ENCODE measurements at regions not wholly inside any gene's neighbourhood (a gene's known extent, or its start where the extent isn't known, plus 50 kb on each side); places are given as distances from the start of the nearest gene placed in this dataset.
"Not testable (repeated sequence)": the region's sequence is repeated elsewhere in the genome, so short reads cannot be mapped to it uniquely, and the experiment has no call there.

DNA sequence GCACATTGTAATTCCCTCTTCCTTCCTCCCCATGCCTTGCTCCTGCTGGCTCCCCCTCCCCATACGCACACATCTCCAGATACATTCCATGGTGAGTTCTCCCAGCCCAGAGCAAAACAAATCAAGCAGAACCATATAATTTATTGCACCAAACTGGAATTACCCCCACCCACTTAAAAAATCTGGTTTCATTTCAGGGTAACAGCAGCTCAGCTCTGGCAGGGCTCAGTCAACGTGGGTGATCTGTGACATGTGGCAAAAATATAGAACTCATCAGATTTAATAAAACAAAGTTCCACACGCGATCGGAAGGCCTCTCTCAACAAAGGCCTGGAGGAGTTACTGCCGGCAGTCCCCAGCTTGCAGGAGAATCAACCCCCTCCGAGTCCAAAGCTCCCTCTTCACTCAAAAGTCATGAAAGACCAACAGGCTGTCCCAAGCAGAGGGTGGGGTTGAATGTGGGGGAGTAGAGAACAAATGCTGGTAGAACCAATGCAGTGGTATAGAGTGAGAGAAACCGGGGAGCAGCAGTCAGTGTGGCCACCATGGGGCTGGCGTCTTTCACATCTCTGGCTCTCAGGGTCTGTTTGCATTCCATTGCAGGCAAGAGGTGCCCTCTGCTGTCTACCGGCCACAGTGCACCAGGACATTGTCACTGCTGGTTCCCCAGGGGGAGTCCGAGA, 323.3 kb upstream of the NT5E start:
- no peak for DNase-seq

DNA sequence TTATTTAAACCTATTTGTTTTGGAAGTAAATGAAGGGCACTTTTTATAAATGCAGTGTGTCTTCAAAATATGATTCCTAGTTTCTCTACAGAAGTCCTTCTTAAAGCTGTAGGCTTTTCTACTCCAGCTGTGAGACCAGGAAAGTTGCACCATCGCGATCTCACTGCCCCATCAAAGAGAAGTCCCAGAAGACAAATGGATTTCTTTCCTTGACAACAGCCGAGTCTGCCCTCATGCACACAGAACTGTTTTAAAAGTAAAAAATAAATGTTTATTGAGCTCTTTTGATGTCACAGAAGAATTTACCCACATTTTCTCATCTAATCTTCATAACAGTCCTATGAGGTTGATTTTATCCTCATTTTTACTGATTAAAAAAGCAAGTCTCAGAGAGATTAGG, 324.4 kb upstream of the NT5E start:
- no peak for DNase-seq

DNA sequence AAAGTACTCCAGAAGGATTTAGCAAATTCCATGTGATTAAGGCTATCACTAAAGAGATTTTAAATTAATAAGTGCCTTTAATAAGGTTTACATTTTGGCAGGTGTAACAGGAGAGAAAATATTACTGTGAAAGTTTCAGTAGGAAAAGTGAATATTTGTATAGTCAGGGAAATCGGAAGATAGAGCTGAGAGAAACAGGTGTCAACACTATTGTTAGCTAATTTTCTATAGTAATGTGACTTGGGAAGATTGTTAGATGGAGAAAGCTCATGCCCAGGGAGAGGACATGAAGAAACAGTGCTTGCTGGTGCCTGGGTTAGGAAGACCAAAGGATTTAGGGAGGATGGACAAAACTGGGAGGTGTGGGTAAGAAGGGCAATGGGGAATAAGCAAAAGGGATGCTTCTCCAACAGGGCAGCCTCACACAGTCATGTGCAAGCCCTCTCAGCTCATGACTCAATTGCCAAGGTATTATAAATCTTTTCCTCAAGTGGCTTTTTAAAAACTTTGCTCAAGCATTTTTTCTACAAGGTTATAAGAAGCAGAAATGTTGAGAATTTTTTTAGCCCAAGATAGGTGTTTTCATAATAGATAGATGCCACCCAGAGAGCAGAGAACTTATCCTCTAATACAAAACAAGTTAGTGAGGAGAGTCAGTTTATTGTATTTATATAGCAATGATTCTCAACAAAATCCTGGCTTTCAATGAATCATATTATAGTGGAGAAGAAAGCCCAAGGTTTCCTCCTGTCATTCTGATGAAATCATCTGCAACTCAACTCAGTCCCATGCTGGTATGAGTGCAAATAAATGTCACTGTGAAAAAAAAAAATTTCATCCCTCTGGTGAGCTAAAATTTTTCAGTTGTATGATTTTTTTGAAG, 325.2 kb upstream of the NT5E start:
- no peak for DNase-seq

DNA sequence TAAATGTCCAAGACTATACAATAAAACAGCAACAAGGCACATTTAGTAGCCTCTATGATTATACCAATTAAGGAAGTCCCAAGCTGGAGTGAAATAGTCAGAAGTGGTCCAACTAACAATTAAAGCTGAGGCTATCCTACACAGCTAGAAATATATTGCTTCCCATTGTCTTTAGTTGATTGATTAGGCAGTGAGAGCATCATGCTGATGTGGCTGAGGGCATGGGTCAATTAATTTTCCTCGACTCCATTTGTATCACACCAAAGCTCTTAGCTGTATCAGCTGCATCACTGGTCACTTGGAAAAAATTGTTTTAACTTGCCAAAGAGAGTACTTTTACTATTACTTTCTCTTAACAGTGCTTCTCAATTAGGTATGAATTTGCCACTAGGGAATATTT, 328.7 kb upstream of the NT5E start:
- DNase-seq, result no peak

DNA sequence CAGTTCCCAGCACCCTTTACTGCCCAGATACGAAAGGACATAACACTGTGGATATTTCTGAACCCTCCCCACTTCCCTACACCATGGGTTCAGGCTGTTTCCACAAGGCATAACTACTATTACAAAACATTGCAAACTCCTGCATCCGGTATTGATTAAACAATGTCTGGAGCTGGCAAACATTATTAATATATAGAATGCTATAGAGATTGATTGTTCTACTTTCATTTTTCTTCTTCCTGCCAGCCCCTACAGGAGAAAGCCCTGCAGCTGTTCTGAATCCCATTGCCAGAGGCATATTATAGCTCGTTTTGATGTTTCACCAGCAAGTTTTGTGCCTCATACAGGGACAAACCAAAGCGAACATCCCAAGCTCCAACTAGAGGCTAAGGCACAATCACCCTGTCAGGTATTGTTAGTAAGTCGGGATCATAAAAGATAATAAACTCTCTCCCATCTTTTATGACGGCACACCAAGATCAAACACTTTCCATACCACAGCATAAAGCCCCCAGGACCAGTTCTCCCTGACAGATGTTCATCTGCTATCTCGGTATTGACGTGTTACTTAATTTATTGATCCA, 331.1 kb upstream of the NT5E start:
- no peak for DNase-seq

DNA sequence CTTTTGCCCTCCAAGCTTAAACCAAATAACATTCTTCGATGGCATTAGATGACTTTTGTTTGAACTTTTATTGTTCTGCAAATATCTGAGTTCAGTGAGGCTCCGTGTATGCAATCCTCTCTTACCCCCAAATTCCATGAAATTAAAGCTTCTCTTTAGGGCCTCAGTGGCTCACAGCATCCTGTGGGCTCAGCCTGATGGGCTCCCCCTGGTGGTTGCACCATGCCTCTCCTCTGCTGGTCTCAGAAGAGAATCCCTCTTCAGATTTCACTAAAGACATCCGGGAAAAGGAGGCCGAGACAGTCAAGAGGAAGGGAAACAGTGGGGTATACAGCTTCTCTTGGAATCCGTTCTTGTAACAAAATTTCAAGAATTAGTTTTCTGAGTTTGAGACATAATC, 331.6 kb upstream of the NT5E start:
- DNase-seq, result no peak

DNA sequence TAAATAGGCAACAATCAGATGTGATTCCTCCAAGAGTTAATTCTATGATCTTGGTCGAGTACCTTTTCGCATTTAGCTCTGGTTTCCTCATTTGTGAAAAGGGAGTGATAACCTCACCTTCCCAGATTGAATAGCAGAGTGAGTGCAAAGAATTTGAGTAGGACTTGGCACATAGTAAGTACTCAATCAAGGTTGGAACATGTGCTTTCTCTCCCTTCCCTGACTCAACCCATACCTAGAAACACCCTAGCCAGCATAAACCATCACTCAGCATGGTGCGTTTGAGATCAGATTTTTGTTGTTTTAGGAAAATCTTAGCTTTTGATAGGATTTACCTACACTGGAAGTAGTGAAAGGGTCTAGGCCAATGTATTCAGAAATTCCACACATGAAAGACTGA, 333.4 kb upstream of the NT5E start:
- DNase-seq, result no peak

DNA sequence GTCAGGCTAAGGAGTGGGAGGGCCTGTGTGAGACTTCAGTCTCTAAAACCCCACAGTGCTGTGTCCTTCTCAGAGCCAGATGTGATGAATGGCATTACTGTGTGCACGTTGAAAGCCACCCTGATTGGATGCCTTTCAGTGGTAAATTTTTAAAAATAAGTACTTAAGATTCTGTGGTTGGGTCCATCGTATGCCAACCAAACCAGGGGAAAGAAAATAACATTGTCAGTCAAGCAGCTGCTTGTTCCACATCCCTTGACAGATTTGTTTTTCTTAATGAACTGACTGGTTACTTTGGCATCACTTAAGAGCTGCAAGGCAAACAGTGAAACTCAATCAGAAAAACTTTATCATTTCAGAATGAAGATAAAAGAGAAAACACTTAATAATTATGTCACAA, 334.0 kb upstream of the NT5E start:
- no peak for DNase-seq

DNA sequence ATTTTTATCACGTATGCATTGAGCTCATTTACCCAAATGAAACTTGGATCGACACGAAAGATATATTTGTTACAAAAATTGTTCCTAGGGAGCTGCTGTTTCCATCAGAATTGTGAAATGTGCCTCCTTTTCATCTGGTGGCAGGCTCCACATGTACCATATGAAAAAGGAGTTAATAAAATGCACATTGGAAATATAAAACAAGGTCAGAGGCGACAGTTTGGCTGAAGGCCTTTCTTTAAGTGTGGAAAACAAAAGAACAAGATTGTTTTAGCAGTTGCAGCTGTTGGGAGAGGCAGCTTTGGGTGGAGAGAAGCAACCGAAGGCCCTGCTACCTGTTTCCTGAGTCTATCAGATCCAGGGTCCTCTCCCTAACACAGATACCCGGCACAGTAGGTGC, 334.5 kb upstream of the NT5E start:
- no peak for DNase-seq

DNA sequence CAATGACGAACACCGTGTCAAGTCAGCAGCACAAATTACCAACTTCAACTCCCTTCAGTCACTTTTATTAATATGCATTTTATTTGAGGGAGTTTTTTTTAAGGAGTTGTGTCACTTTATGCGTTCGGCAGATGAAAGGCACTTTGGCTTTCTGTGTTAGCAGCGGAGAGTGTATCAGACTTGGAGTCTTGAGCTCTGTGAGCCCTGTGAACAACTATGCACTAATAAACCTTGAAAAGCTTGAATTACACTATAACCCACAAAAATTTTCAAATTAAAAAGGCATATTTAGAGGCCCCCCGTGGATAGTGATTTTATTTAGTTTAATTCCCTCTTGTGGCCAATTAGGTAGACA, 335.3 kb upstream of the NT5E start:
- DNase-seq, result no peak

DNA sequence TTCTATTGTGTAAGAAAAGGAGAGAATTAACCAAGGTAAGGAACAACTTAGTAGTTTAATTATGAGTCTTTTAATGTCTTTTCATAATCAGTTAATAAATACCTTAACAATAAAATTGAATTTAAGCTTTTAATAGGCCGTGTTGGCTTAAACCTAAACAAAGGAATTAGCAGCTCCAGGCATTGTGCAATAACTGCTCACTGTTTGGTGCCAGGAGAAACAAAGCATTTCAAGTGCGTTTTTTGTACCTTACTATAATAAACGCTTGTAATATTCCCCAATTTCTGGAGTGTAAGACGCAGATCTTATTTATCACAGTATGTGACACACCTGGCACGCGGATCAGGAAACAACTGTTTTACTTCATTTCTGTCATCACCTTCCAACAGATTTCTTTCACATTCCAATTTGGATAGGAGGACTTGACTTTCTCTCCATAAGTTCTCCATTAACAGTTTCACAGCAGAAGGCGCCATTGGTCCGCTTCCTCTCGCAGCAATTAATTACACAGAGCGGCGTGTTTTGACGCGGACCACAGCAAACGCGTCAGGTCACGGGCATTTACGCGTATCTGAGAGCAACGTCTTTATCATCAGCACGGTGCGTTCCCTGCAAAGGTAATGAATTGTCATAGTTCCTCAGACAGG, 335.8 kb upstream of the NT5E start:
- DNase-seq, result no peak

DNA sequence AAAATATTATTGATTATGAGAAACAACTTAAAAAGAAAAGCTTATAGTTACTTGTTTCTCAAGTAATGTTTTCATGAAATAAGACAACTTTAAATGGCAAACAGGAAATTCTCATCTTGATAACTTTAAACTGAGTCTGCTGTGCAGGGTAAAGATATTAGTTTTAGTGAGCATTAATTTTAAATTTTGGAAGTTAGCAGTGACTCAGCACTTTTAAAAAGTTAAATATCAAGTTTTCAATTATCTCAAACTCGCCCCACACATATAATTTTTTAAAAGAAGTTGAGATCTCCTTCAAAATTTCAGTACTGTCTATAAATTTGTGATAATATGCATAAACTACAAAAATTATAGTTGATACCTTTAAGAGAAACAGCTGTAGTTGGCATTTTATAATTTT, 337.3 kb upstream of the NT5E start:
- no peak for DNase-seq

DNA sequence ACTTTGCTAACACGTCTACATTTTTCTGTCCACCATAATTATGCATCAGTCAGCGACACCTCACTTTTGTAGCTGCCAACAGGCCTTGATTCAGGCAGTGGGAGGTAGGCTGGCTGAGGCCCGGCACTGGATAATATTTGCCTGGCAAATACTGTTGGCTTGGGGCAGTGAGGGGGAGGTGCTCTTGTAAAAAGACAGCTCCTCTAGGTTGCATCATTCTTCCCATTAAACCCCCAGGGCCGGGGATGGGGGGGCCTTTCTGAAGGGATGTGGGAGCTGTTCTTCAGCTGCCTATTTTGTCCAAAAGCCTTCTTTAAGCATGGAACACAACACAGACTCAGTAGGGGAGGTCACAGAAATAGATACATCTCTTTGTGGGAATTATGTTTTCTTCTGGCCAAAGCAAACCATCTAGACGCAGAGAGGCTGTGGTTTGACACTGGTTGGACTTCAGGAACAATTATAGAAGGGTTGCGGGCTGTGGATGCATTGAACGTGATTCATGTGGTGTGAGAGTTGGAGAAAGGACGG, 338.3 kb upstream of the NT5E start:
- no peak for DNase-seq

DNA sequence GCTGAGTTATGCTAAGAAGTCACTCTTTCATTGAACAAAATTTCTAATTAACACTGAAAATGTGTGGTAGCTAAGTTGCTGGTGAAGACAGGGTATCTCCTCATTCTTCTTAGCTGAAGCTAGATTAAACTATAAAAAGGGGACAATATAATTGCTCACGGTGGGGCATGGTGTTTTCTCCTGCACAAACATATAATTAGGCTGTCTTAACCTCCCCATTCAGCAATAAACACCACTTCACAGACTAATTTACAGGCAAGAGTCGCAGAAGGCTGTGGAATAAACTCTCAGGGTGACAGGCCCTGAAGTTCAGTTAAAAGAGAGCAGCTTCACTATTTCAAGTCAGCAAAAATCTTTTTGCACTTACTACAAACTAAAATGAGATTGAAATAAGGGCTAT, 338.9 kb upstream of the NT5E start:
- DNase-seq, result no peak

DNA sequence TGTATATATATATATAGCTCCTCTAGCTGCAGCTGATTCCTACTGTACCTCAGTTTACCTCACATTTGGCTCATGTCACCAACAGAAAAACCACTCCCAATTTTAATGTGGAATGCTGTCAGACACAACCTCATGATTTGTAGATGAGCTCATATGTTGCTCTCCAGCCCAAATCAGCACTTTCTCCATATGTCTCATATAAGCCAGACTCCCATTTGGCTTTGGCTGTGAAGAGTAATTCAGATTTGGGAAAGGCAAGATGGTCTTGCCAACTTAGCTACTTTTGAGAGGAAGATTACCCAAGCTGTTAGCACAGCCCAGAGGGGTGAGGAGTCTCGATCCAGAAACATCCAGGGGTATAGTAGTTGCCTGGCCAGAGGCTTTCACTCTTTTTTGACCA, 342.2 kb upstream of the NT5E start:
- DNase-seq, result no peak

DNA sequence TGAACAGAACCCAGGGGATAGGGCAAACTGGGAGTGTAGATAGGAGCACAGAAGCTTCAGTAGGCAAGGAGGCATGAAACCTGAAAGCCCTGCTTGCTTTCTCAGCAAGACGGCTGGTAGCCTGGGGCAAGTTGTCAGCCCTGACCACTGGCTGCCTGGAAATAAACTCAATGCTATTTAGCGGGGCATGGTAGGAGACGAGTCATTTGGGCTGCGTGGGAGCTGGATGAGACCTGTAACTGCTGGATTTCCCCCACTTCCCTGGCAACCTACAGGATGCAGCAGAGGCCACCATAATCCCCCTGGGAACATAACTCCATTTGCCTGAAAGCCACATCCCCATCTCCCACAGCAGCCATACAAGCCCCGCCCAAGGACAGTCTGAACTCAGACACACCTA, 332.6 kb upstream of the TBX18 start:
- no peak for DNase-seq

DNA sequence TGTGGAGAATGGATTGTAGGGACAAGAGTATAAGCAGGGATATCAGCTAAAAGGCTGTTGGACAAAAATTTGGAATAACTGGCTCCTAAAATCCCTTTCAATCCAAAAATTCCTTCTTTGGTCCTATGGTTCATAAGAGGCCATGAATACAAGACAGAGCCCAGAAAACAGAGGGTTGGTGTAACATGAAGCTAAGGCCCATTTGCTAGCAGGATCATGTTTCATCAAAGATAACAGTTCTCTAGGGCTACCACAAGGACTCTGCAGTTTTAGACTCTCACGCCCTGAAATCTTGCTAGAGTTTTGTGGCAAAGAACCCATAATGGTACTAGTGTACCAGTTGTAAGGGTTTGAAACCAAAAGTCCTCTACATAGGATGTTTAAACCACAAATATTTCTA, 327.8 kb upstream of the TBX18 start:
- DNase-seq, result no peak

DNA sequence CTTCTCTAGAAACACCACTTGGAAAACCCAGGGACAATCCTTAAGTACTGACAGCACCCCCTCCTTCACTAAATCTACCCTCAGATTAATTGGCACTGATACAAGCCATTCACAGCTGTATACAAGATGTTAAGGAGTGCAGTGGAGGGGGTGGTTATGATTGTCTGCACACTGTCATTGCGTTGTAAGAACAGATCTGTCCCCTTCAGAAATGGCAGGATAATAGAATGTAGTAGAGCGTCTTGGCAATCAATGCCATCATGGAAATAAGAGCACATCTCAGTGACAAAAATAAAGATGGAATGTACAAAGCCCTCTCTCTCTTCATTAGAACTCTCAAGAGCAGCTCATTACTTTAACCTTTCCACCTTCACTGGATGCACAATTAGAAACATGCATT, 324.9 kb upstream of the TBX18 start:
- no peak for DNase-seq

DNA sequence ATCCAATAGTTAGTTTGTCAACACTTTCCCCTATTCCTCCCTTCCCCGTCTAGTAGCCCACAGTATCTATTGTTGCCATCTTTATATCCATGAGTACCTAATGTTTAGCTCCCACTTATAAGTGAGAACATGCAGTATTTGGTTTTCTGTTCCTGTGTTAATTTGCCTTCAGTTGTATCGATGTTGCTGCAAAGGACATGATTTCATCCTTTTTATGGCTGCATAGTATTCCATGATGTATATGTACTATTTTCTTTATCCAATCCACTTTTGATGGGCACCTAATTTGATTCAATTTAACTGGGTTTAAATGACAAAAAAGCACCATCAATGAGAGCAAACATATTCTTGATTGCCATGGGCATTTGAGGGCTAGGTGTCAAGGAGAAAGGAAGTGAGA, 321.5 kb upstream of the TBX18 start:
- DNase-seq, result no peak

DNA sequence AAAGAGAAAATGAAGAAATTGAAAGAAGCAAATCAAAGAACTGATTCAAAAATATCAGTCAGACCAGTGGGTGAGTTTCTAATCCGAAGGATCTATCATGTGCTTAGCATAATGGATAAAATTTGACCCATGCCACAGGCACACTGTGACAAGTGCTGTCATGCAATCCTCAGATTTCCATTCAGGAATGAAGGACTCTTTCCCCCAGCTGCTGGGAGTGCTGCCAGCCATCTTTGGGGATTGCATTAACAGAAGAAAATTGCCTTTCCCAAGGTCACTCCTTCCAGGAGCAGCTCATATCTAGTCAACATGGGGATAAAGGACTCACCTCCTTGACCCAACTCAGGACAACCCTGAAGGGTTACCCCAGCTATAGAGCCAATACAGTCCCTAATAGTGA, 316.7 kb upstream of the TBX18 start:
- no peak for DNase-seq

DNA sequence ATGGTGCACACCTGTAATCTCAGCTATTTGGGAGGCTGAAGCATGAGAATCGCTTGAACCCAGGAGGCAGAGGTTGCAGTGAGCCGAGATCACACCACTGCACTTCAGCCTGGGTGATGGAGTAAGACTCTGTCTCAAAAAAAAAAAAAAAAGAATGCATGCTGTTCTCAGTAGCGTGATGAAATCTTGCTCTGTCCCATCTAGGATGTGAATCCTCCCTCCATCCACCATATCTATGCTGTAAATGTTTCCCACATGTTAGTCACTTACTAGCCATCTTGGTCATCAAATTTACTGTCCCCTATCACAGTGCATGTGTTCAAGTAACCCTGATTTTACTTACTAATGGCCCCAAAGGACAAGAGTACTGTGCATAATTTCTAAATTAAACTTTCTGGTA, 315.4 kb upstream of the TBX18 start:
- DNase-seq, result no peak

DNA sequence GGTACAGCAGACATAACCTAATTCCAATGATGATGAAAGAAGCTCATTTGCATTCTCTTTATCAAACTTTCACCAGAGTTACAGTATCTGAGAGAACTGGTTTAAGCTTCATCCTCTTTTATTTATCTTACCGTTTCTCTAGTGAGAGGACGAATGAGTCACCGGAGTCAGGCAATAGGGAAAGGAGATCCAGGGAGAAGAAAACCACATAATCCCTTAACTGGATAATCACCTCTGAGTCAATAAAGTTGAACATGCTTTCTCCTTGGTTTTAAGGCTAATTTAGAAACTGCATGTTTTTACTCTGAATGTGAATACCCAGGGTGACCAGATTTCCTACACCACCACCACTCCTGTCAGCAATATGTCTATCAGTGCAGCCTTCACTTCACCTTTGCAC, 313.7 kb upstream of the TBX18 start:
- DNase-seq, result no peak

DNA sequence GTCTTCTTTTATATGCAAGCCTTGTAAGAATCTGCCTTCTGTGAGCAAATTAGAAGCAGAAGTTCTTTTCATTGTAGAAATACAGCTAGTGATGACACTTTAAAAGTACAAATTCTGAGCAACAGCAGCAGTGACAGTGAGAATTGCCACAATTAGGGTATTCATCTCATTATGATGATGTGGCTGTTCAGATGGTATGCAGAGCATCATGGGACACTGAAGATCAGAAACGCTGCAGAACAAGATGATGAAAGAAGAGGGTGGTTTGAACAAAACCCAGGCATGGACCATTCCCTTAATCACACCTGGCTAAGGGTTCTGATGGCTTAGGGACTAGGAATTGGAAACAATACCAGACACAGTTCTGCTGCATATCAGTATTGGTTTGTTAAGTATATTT, 312.7 kb upstream of the TBX18 start:
- DNase-seq, result no peak

DNA sequence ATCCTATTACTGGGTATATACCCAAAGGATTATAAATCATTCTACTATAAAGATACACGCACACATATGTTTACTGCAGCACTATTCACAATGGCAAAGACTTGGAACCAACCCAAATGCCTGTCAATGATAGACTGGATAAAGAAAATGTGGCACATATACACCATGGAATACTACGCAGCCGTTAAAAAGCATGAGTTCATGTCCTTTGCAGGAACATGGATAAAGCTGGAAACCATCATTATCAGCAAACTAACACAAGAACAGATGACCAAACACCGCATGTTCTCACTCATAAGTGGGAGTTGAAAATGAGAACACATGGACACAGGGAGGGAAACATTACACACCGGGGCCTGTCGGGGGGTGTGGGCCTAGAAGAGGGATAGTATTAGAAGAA, 307.4 kb upstream of the TBX18 start:
- DNase-seq, result not testable (repeated sequence)

All from DMS 273 treated with DMSO at 0.1 percent for 48 hours (cell line).